Stomach (tissue), 8 donors: ENCODE measurements at regions not wholly inside any gene's neighbourhood (a gene's known extent, or its start where the extent isn't known, plus 50 kb on each side); places are given as distances from the start of the nearest gene placed in this dataset.

Experiments used
- DNase-seq, 2 donors: peaks; one replicate each; pipeline versions ENCODE4 v3.0.0 to v3.0.0-alpha.2; 2013 to 2019
- H3K27ac ChIP-seq, 5 donors: fragments of 200-600 bp in 4 of 5; sonication (generic) in 4 of 5; one replicate each; pipeline ENCODE4 v1.5.1; 2013 to 2019; ENCODE audit warnings: mild to moderate bottlenecking in 1 of 5, moderate library complexity in 1 of 5
- H3K27me3 ChIP-seq, 3 donors: fragments of 200-600 bp; sonication (generic); one replicate each; pipeline ENCODE4 v1.5.1; 2017 to 2019; ENCODE audit warnings: mixed run types in 1 of 3
- H3K36me3 ChIP-seq, 4 donors: fragments of 200-600 bp; sonication (generic); 1 replicate in 3 of 4; 2 replicates in 1 of 4; pipeline ENCODE4 v1.5.1; 2016 to 2019
- H3K4me1 ChIP-seq, 4 donors: fragments of 200-600 bp; sonication (generic); one replicate each; pipeline ENCODE4 v1.5.1; 2016 to 2019
- H3K4me3 ChIP-seq, 4 donors: fragments of 200-600 bp; sonication (generic) in 3 of 4; one replicate each; pipeline ENCODE4 v1.5.1; 2016 to 2019; ENCODE audit warnings: mild to moderate bottlenecking in 1 of 4
- H3K9me3 ChIP-seq, 4 donors: fragments of 200-600 bp; sonication (generic); one replicate each; pipeline ENCODE4 v1.5.1; 2016 to 2019
- EP300 ChIP-seq: sonication (generic); formaldehyde crosslinking; IDR thresholded peaks from one replicate; pipeline ENCODE4 v1.6.1; 2017; ENCODE audit warnings: antibody characterized with exemption
- POLR2A ChIP-seq, 4 donors: fragments of 450-650 bp; IDR thresholded peaks; one replicate each; pipeline ENCODE4 v1.6.1; 2016; ENCODE audit warnings: antibody characterized with exemption in 4 of 4, control low read depth in 2 of 4, mild to moderate bottlenecking in 1 of 4, moderate library complexity in 1 of 4
- POLR2AphosphoS5 ChIP-seq, 3 donors: sonication (generic); formaldehyde crosslinking; IDR thresholded peaks; one replicate each; pipeline ENCODE4 v1.6.1; 2016; ENCODE audit warnings: antibody characterized with exemption in 3 of 3
- WGBS, 5 donors: extraction: QIAGEN DNeasy Blood & Tissue Kit in 3 of 5; methylation state at CpG; one replicate each; pipeline versions ENCODE4 v1.1.5 to v1.1.7; 2013 to 2018; 5-methylcytosine and 5-hydroxymethylcytosine counted together
- intact Hi-C: fragments of 100-400 bp; cut with DNase I; formaldehyde crosslinking; loops from one replicate; pipeline ENCODE4 v1.15.1; 2023; ENCODE audit warnings: low total_unique reads
- TF ChIP-seq, protein P1 (sequence below), 7 experiments: fragments of 450-650 bp in 4 of 7; fragments of 200-600 bp in 3 of 7; sonication (generic) in 3 of 7; IDR thresholded peaks; one replicate each; pipeline ENCODE4 v1.5.1; 2016 to 2019; ENCODE audit warnings: antibody characterized with exemption in 7 of 7, control low read depth in 2 of 7, mild to moderate bottlenecking in 1 of 7
- donor health status: healthy with polysubstance abuse.
- donor health status: Bipolar disorder and iron deficiency.
- donor health status: healthy.

DNA sequence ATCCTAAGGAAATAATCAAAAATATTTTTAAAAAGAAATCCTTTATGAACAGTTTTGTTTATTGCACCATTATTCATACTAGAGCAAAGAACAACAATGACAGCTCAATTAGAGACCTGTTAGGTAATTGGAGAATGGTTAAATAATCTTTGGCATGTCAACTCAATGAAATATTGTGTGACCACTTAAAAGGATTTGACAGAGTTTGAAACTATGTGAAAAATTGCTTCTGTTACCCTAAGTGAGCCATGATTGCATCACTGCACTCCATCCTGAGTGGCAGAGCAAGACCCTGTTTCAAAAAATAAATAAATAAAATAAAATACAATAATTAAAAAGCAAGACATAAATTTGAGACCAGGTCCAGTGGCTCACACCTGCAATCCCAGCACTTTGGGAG is 66.1 kb upstream of the ATP8B1 start:
- Histone ChIP-seq H3K4me3 (no peak overlapping the region), H3K27ac (no peak overlapping the region), H3K27me3 (no peaks in the 10 kb centered on the region), H3K9me3 (peaks cover 0 to 23% (median 8%) of the 10 kb centered on the region in 4 donors), H3K36me3 (no peaks in the 10 kb centered on the region), H3K4me1 (peaks cover 0 to 4% (median 0%) of the 10 kb centered on the region in 4 donors)
- TF ChIP-seq, protein P1, sequence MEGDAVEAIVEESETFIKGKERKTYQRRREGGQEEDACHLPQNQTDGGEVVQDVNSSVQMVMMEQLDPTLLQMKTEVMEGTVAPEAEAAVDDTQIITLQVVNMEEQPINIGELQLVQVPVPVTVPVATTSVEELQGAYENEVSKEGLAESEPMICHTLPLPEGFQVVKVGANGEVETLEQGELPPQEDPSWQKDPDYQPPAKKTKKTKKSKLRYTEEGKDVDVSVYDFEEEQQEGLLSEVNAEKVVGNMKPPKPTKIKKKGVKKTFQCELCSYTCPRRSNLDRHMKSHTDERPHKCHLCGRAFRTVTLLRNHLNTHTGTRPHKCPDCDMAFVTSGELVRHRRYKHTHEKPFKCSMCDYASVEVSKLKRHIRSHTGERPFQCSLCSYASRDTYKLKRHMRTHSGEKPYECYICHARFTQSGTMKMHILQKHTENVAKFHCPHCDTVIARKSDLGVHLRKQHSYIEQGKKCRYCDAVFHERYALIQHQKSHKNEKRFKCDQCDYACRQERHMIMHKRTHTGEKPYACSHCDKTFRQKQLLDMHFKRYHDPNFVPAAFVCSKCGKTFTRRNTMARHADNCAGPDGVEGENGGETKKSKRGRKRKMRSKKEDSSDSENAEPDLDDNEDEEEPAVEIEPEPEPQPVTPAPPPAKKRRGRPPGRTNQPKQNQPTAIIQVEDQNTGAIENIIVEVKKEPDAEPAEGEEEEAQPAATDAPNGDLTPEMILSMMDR (IDR thresholded peaks at IDR 0.05), result no peak
- TF ChIP-seq EP300, result no peak
- no peak for TF ChIP-seq POLR2AphosphoS5 (IDR thresholded peaks at IDR 0.05)
- no peak for TF ChIP-seq POLR2A (IDR thresholded peaks at IDR 0.05)
- DNase-seq, result no peak
- intact Hi-C loops, result no loop called here

DNA sequence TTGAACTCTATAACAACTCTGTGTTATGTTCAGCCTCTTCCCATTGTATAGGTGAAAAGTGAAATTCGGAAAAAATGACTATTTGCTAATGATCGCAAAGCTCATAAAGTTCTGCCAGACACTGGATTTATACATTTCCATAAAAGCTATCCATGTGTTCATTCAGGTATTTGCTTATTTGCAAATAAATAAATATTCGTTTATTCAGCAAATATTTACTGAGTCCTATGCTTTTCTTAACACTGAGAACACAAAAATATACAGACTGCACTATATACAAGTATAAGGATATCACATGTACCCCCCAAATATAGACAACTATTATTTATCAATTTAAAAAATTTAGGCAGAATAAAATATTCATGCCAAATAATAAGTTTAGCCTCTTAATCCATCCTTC is 63.2 kb upstream of the ATP8B1 start:
- peaks cover 0 to 5% (median 2%) of the 10 kb centered on the region in 4 donors for H3K9me3 ChIP-seq
- no peaks in the 10 kb centered on the region for H3K27me3 ChIP-seq
- peaks cover 0 to 4% (median 0%) of the 10 kb centered on the region in 4 donors for H3K4me1 ChIP-seq
- no peak for DNase-seq
- no peaks in the 10 kb centered on the region for H3K36me3 ChIP-seq
- H3K27ac ChIP-seq, result no peak overlapping the region
- no peak overlapping the region for H3K4me3 ChIP-seq
- intact Hi-C loops, result no loop called here
- no peak for TF ChIP-seq POLR2AphosphoS5 (IDR thresholded peaks at IDR 0.05)
- no peak for TF ChIP-seq EP300
- WGBS, 5 donors, result 53 to 73% (median 62%) methylated on average over 3 of the region's 3 CpGs

DNA sequence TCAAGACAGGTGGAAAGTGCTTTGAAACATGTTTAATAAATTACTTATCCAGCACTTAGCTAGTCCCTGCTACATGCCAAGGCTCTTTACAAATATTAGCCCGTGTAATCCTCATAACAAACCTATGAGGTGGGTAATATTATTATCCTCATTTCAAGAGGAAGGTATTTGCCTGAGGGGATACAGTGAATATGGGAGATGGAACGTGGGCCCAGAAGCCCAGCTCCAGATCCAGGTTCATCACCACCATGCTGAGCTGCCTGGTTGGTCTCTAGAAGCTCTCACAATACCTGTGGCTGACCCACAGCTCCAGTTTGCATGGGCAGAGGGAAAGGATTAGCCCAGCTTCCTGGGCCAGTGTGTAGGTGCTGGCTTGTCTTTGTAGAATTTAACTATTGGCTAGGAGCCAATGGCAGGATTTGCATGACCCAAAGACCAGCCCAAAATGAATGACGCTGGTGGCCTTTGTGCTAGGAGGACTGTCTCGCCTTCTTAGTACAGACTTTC is 61.6 kb upstream of the ATP8B1 start:
- intact Hi-C loops, result no loop called here
- H3K27ac ChIP-seq, result no peak overlapping the region
- H3K27me3 ChIP-seq, result no peaks in the 10 kb centered on the region
- no peaks in the 10 kb centered on the region for H3K9me3 ChIP-seq
- no peak for DNase-seq
- H3K4me1 ChIP-seq, result peaks cover 0 to 4% (median 0%) of the 10 kb centered on the region in 4 donors
- WGBS, 5 donors, result 43 to 80% (median 48%) methylated on average over 4 of the region's 4 CpGs
- TF ChIP-seq, protein P1 (IDR thresholded peaks at IDR 0.05), result no peak
- TF ChIP-seq POLR2A (IDR thresholded peaks at IDR 0.05), result no peak
- no peak for TF ChIP-seq EP300
- no peak for TF ChIP-seq POLR2AphosphoS5 (IDR thresholded peaks at IDR 0.05)
- no peak overlapping the region for H3K4me3 ChIP-seq
- no peaks in the 10 kb centered on the region for H3K36me3 ChIP-seq

DNA sequence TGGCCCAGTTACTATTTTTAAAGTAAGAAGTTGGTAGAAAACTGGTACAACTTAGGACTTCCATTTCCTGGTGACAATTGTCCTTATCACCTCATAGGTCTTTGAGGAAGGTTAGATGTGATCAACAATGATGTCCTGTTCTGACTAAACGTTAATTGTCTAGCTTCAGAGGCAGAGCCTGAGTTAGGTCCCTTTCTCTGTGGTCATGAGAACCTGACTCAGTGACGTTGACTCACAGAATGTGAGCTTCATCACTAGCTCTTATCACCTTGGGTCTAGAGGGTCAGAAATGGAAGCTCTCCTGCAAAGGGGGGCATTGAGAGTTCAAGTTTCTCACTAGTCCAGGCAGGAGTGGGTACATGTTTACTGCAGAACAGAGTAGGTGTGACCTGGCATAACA is 60.6 kb upstream of the ATP8B1 start:
- no peak for DNase-seq
- Histone ChIP-seq H3K36me3 (no peaks in the 10 kb centered on the region), H3K4me1 (peaks cover 0 to 4% (median 0%) of the 10 kb centered on the region in 4 donors), H3K4me3 (no peak overlapping the region), H3K27ac (no peak overlapping the region), H3K27me3 (no peaks in the 10 kb centered on the region), H3K9me3 (no peaks in the 10 kb centered on the region)
- TF ChIP-seq POLR2AphosphoS5 (IDR thresholded peaks at IDR 0.05), result no peak
- TF ChIP-seq POLR2A (IDR thresholded peaks at IDR 0.05), result no peak
- TF ChIP-seq, protein P1 (IDR thresholded peaks at IDR 0.05), result no peak
- no peak for TF ChIP-seq EP300
- intact Hi-C loops, result no loop called here
- 71 to 82% (median 78%) methylated on average over 2 of the region's 2 CpGs for WGBS, 5 donors

DNA sequence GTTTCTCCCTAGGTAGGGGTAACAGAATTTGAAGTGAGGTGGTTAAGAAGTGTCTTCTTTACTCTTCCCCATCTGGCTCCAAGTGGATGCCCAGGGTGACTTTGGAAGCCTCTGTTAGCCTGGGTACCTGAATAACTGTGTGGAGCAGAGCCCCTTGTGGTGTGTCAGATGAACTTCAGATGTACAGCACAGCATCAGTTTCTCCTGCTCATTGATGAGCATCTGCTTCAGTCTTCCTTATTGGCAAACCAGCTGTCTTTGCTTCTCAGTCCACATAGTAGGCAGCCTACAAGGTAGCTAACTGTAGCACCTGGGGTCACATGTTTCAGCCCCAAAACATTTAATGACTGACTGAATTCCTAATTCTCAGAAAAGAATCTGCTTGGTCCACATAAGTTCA is 56.2 kb upstream of the ATP8B1 start:
- H3K36me3 ChIP-seq, result no peaks in the 10 kb centered on the region
- no peak overlapping the region for H3K27ac ChIP-seq
- H3K4me1 ChIP-seq, result no peaks in the 10 kb centered on the region
- TF ChIP-seq POLR2A (IDR thresholded peaks at IDR 0.05) (no peak), EP300 (no peak), POLR2AphosphoS5 (IDR thresholded peaks at IDR 0.05) (no peak)
- TF ChIP-seq, protein P1 (IDR thresholded peaks at IDR 0.05), result peak in 3 of 7 experiments; percentile 32 to 37 (median 37)
- intact Hi-C loops, result no loop called here
- H3K9me3 ChIP-seq, result no peaks in the 10 kb centered on the region
- H3K4me3 ChIP-seq, result no peak overlapping the region
- H3K27me3 ChIP-seq, result no peaks in the 10 kb centered on the region
- peak in 1 of 2 donors; percentile 30 for DNase-seq
